Activated naive CD8-positive, alpha-beta T cell (primary cell): ENCODE measurements at regions not wholly inside any gene's neighbourhood (a gene's known extent, or its start where the extent isn't known, plus 50 kb on each side); places are given as distances from the start of the nearest gene placed in this dataset.

ENCODE experiments used
- H3K27ac Mint-ChIP-seq: one replicate; pipeline ENCODE4 v1.8.0; 2021; ENCODE audit warnings: mixed read lengths
- H3K27me3 Mint-ChIP-seq: one replicate; pipeline ENCODE4 v1.8.0; 2021; ENCODE audit warnings: mixed read lengths
- H3K36me3 Mint-ChIP-seq: one replicate; pipeline ENCODE4 v1.8.0; 2021; ENCODE audit warnings: mixed read lengths
- H3K4me1 Mint-ChIP-seq: one replicate; pipeline ENCODE4 v1.8.0; 2021; ENCODE audit warnings: low read depth, mixed read lengths
- H3K4me3 Mint-ChIP-seq: one replicate; pipeline ENCODE4 v1.8.0; 2021; ENCODE audit warnings: mild to moderate bottlenecking, mixed read lengths
- H3K9me3 Mint-ChIP-seq: one replicate; pipeline ENCODE4 v1.8.0; 2021; ENCODE audit warnings: low read depth, mixed read lengths

DNA sequence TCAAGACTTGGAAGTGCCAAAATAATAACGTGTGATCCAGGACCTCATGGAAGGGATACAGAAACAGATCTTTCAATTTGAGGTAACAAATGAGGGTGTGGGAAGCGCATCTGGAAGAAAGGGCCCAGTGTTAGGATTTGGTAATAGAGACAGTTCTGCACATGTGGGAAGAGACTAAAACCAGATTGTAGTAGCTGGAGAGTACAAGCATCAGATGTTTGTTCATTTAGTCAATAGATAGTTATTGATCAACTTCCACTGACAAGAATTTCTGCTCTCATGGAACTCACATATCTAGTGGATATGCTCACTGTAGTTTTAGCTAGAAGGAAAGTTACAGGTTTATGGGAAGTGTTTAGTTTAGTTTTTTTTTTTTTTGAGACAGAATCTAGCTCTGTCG lies 153.6 kb downstream of the TLR5 start:
- Mint-ChIP-seq H3K27ac (no peak overlapping the region), H3K36me3 (peaks cover 6% of the 10 kb centered on the region), H3K9me3 (no peaks in the 10 kb centered on the region), H3K4me3 (no peak overlapping the region), H3K4me1 (peaks cover 10% of the 10 kb centered on the region), H3K27me3 (no peaks in the 10 kb centered on the region)

DNA sequence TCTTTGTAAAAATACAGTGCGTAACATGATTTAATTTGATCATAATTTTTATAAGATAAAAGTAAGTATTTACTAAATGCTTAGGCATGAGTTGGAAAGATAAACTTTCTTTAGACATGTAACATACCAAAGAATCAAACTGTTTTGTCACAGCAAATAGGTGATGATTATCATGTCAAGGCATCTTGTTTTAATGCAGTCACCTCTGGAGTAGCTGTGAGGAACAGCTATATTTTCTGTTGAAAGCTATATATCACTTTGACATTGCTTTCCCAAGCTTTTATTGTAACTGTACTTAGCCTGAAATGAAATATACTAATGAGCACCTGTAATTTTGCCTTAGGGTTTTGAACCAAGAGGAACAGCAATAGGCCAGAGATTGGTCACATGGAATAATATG lies 151.9 kb downstream of the TLR5 start:
- Mint-ChIP-seq H3K4me1 (peaks cover 6% of the 10 kb centered on the region), H3K9me3 (no peaks in the 10 kb centered on the region), H3K27ac (no peak overlapping the region), H3K27me3 (no peaks in the 10 kb centered on the region), H3K4me3 (no peak overlapping the region), H3K36me3 (peaks cover 9% of the 10 kb centered on the region)

DNA sequence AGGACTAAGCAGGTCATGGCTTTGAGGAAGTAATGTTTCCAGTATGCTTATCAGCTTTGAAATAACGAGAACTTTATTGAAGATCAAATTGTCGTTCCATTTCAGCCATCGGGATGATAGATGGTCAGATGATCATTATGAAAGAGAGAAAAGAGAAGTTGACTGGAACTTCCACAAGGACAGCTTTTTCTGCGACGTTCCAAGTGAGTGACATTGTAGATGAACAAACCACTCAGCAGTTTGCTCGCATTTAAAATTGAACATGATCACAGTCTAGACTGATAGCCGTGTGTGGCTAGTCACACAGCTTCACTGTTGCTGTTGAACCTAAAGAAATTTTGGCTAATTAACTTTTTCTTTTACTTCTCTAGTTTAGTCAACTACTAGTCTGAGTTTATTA lies 151.1 kb downstream of the TLR5 start:
- H3K4me1 Mint-ChIP-seq: peaks cover 1% of the 10 kb centered on the region
- H3K36me3 Mint-ChIP-seq: peaks cover 7% of the 10 kb centered on the region
- H3K9me3 Mint-ChIP-seq: no peaks in the 10 kb centered on the region

DNA sequence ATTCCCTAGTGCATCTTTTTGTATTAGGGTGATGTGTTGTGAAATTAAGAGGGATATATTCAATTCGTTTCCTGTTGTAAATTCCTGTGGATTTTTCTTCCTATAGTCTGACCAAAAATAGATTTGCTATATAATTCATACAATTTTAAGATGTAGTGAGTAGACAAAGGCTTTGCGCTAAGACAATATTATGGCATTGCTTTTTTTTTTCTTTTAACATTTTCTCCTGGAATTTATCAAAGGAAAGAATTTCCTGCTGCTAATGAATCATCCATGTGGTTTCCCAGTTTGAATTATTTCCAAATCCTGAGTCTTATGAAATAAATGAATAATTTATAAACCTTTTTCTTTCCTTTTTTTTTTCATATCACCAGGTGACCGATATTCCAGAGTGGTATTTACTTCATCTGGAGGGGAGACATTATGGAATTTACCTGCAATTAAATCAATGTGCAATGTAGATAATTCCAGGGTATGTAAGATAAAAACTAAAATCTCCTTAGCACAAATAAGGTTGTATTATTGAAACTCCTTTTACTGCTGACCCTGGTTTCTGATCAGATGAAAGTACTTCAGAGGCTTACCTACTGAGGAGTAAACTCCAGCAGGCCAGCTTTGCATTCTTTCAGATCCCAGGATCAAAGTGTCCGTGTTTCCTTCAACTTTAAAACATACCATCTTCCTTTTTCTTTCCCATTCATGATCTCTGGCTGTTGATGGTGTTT lies 148.4 kb downstream of the TLR5 start:
- Mint-ChIP-seq H3K27ac (no peak overlapping the region), H3K36me3 (peaks cover 11% of the 10 kb centered on the region), H3K4me1 (no peaks in the 10 kb centered on the region), H3K4me3 (no peak overlapping the region), H3K27me3 (no peaks in the 10 kb centered on the region), H3K9me3 (no peaks in the 10 kb centered on the region)

More for the DNA sequence above, 151.1 kb downstream of the TLR5 start:
- Mint-ChIP-seq H3K27me3 (no peaks in the 10 kb centered on the region), H3K27ac (no peak overlapping the region), H3K4me3 (no peak overlapping the region)

DNA sequence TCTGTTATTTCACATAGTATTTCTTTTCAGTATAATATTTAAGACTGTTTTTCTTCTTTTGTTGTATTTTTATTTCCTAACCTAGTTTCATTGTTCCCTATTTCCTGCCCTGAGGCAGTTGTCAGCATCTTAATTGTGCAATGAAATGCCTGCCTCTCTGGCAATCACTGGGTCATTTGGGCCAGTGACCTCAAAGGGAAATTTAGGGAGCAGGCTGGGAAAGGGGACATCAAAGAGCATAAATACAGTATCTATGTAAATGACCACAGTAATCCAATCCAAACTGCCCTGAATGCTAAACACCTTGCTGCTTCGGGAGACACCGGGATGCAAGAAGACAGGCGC lies 147.8 kb downstream of the TLR5 start:
- Mint-ChIP-seq H3K4me3 (no peak overlapping the region), H3K27ac (no peak overlapping the region), H3K9me3 (no peaks in the 10 kb centered on the region), H3K36me3 (peaks cover 11% of the 10 kb centered on the region), H3K27me3 (no peaks in the 10 kb centered on the region), H3K4me1 (no peaks in the 10 kb centered on the region)

DNA sequence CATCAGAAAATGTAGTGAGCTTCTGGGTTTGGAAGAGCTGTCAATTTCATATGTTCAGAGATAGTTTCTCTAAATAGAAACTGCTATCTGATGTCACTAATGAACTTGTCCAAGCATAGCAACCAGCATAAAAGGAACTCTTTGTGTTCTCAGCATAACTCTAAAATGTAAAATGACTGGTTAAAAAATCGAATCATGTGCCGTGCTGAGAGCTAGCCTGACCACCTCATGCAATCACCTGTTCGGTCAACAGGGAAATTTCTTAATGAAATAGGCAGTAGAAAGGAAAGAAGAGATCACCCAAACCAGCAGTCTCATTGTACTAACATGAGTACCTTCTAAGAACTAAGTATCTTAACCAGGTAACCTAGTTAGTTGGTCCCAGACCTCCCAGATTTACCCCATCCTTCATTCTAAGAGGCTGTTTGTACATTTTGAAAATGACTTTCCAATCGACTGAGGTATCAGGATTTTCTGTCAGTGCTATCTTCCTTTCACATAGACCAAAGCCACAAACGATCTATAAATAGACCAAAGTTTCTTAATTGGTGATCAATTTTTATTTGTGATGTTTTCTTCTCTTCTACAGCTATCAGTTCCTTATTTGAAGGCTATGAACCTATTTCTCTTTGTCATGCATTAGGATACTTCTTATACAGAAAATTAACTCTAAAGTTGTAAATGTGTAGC lies 147.3 kb downstream of the TLR5 start:
- H3K4me3 Mint-ChIP-seq: no peak overlapping the region
- no peaks in the 10 kb centered on the region for H3K27me3 Mint-ChIP-seq
- no peaks in the 10 kb centered on the region for H3K9me3 Mint-ChIP-seq
- no peaks in the 10 kb centered on the region for H3K4me1 Mint-ChIP-seq
- H3K27ac Mint-ChIP-seq: no peak overlapping the region
- H3K36me3 Mint-ChIP-seq: peaks cover 11% of the 10 kb centered on the region

DNA sequence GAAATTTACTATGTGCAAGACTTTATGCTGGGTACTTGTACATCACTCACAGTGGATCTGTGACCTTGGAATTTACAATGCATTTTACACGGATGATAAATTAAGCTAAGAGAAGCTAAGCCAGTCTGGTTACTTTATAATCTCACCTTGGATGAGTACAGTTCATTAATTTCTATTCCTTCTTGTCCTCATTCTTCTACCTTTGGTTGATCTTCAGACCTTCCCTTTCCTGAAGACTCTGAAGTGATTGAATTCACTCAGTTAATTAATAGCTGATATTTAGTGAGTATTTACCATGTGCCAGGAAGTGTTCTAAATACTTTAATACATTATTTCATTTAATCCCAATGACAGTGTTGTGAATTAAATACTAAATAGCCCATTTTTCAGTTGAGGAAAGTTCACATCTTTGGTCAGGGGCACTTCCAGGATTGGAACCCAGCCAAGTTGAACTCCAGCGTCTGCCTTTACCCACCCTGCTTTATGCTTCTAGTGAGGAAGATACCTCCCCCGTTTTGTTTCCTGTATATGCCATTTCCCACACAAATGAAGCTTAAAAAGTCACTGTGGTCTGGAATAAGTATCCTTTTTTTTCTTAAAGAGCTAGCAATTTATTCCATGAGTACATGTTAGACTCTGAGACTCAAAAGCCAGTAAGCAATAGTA lies 146.6 kb downstream of the TLR5 start:
- Mint-ChIP-seq H3K9me3 (no peaks in the 10 kb centered on the region), H3K36me3 (peaks cover 11% of the 10 kb centered on the region), H3K27ac (no peak overlapping the region), H3K4me3 (no peak overlapping the region), H3K4me1 (no peaks in the 10 kb centered on the region), H3K27me3 (no peaks in the 10 kb centered on the region)

DNA sequence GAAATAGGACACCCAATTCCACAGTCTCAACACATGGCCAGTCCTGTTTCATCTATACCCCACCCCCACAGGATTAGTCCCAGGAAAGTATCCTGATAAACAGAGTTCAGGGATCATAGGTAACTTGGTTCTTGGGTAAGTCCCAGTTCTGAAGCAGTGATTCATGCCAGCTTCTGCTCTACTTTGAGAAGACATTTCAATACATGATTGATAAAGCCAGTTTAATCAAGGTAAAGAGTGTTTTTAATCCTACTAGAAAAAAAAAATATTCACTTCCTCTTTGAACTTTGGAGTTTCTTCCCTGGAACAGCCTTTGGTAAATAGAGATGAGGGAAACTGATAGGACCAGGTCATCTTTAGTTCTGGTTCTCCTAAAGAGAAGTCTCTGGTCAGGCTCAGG lies 142.4 kb downstream of the TLR5 start:
- Mint-ChIP-seq H3K9me3 (no peaks in the 10 kb centered on the region), H3K27me3 (no peaks in the 10 kb centered on the region), H3K27ac (no peak overlapping the region), H3K4me1 (no peaks in the 10 kb centered on the region), H3K36me3 (peaks cover 31% of the 10 kb centered on the region), H3K4me3 (no peak overlapping the region)

DNA sequence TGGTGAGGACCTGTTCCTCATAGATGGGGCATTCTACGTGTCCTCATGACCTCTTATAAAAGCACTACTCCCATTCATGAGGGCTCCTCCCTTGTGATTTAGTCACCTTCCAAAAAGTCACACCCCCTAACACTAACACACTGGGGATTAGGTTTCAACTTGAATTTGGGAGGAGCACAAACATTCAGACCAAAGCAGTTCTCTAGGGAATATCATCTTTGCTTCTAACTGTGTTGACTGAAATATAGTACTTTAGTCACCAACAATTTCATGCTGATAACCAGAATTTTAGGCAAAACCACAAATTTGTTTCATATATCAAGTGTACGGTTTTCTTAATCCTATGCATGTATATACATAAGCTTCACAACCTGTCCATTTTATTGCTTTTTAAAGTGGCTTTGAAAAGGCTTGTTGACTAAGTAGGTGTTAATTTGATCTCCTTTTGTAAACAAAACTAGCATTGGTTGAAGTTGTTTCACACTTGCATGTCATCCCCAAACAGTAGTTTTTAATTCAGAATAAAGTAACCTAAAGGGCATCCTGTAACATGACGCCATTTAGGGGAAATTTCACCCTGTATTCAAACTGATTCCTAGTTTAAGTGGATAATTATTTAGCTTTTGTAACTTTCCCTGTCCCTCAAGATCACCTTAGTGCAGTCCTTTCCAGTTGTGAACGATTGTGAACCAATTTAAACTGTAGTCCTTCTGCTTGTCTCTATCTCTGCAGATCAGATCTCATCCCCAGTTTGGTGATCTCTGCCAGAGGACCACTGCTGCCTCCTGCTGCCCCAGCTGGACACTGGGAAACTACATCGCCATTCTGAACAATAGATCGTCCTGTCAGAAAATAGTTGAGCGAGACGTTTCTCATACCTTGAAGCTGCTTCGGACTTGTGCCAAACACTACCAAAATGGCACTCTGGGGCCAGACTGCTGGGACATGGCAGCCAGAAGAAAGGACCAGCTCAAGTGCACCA lies 141.1 kb downstream of the TLR5 start:
- no peaks in the 10 kb centered on the region for H3K9me3 Mint-ChIP-seq
- peaks cover 27% of the 10 kb centered on the region for H3K36me3 Mint-ChIP-seq
- H3K27ac Mint-ChIP-seq: no peak overlapping the region
- no peaks in the 10 kb centered on the region for H3K27me3 Mint-ChIP-seq
- no peaks in the 10 kb centered on the region for H3K4me1 Mint-ChIP-seq
- H3K4me3 Mint-ChIP-seq: no peak overlapping the region

DNA sequence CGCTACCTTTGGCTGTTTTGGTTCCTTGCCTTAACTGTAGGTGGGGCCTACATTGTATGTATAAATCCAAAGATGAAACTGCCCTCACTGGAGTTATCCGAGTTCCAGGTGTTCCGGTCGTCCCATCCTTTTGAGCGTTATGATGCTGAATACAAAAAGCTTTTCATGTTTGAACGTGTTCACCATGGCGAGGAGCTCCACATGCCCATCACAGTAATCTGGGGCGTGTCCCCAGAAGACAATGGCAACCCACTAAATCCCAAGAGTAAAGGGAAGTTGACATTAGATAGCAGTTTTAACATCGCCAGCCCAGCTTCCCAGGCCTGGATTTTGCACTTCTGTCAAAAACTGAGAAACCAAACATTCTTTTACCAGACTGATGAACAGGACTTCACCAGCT lies 139.5 kb downstream of the TLR5 start:
- Mint-ChIP-seq H3K36me3 (peaks cover 25% of the 10 kb centered on the region), H3K27me3 (no peaks in the 10 kb centered on the region), H3K4me3 (no peak overlapping the region), H3K27ac (no peak overlapping the region), H3K9me3 (no peaks in the 10 kb centered on the region), H3K4me1 (no peaks in the 10 kb centered on the region)

DNA sequence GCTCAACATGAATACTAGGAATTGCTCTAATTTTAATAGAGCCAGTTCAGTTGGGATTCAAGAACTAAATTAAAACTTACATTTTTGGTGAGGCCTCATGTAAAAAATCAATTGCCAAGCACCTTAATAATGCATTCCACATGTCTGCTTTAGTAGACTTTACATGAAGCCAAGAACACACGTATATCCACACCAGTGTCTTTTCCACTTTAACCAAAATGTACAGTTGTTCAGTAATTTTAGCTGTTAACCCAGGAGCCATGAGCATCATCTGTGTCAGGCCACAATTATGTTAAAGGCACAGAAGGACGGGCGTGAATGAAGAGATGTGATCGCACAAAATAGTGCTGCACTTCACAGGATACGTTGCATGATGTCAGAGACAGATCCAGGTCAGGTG lies 136.7 kb downstream of the TLR5 start:
- Mint-ChIP-seq H3K27ac (no peak overlapping the region), H3K36me3 (peaks cover 25% of the 10 kb centered on the region), H3K9me3 (no peaks in the 10 kb centered on the region)

DNA sequence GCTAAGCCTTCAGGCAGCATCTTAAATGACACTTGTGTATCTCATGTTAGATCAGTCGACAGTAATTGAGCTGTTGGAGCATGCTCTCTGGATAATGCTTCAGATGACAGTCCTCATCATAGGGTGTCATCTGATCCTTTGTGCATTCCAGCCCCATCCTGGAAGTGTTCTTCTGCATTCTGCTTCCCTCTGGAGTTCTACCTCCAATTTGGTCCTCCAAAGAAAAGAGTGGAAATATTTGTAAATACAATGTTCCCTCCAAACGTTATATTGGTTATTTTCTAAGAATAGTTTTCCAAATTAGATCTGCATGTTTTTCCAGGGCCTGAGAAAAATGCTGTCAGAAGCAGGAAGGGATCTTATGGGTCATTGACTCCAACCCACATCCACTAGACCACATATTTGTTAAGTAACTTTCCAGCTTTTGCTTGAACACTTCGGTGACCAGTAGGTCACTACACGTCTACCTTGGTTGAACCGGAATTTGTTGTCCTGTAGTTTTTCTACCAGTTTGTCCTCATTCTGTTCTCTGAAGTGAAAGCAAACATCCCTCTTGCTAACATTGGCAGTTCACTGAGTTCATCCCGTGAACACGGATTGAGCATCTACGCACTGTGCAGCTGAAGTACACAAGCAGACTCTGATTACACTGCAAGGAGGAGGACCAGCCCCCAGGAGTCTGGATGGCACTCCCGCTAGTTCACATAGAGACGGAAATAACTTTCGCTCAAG lies 136.0 kb downstream of the TLR5 start:
- Mint-ChIP-seq H3K9me3 (no peaks in the 10 kb centered on the region), H3K27me3 (no peaks in the 10 kb centered on the region), H3K36me3 (peaks cover 23% of the 10 kb centered on the region), H3K4me1 (no peaks in the 10 kb centered on the region), H3K4me3 (no peak overlapping the region), H3K27ac (no peak overlapping the region)

More for the DNA sequence above, 136.7 kb downstream of the TLR5 start:
- H3K4me1 Mint-ChIP-seq: no peaks in the 10 kb centered on the region
- no peak overlapping the region for H3K4me3 Mint-ChIP-seq
- no peaks in the 10 kb centered on the region for H3K27me3 Mint-ChIP-seq

DNA sequence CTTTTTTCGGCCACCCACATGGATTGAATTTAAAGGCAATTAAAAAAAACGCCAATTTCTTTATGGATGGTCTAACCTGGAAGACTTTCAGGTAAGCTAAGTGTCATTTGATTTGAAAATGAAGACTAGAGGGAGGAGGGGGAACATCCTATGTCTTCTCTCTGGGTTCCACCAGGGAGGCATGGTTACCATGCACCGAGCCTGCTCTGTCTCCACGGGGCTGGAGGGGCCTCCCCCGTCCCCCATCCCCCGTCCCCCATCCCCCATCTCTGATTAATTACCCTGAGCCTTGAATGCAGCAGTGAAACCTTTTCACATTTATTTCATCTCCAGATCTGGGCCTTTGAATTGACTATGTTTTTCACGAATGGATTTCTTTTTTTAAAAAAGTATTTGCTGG lies 135.1 kb downstream of the TLR5 start:
- Mint-ChIP-seq H3K4me1 (no peaks in the 10 kb centered on the region), H3K27ac (no peak overlapping the region), H3K9me3 (no peaks in the 10 kb centered on the region), H3K27me3 (no peaks in the 10 kb centered on the region), H3K36me3 (peaks cover 17% of the 10 kb centered on the region), H3K4me3 (no peak overlapping the region)

DNA sequence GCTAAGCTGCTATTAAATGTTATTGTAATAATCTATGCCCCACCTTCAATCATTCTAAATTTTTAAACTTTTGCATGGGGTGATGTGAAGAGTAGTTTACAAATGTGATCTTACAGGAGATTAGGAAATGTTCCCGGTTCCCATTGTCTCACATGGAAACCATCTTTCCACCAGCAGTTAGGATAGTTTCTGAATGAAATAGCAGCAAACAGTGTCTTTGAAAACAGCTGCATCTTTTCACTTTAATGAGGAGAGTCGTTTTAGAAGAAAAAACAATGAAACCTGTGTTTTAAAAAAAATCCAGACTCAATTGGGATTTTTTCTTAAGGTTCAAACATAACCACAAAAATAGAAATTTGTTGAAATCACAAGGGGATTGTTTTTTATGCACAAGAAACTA lies 134.2 kb downstream of the TLR5 start:
- Mint-ChIP-seq H3K36me3 (peaks cover 12% of the 10 kb centered on the region), H3K27me3 (no peaks in the 10 kb centered on the region), H3K4me3 (no peak overlapping the region), H3K27ac (no peak overlapping the region), H3K9me3 (no peaks in the 10 kb centered on the region), H3K4me1 (no peaks in the 10 kb centered on the region)
